ENCODE measurements at regions not wholly inside any gene's neighbourhood (a gene's known extent, or its start where the extent isn't known, plus 50 kb on each side); places are given as distances from the start of the nearest gene placed in this dataset.

DNA sequence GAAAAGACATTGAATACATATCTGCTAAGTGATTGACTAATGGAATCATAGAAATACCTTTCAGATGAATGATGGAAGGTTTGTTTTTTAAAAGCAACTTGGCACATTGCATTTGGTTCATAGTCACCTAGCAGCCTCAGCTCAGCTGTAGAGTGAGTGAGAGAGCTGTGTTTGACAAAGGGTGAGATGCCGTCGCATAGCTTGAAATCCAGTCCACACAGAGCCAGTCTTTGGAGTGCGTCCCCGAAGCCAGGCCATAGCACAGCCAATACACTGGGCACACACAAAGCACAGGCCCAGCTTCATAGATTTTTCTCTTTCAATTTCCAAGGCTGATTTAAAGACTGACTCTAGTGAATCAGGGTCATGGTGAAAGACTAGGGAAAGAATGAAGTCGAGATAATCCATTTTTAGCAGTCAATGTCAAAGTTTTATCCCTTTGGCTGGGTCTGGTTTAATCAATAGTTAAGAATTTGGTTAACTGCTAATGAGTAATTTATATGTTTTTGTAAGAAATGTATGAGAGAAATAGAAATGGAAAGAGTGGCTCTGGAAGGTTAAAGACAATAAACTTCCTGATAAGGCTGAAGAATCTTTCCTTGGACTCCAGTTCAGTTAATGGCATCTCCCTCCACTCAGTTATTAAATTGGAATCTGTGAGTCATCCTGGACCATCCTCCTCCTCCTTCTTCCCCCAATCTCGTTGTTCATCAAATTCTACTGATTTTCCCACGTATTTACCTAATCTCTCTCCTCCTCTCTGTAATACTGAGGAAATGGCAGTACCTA lies 101.2 kb upstream of the IRF2BP2 start:
- TF ChIP-seq, protein P1, sequence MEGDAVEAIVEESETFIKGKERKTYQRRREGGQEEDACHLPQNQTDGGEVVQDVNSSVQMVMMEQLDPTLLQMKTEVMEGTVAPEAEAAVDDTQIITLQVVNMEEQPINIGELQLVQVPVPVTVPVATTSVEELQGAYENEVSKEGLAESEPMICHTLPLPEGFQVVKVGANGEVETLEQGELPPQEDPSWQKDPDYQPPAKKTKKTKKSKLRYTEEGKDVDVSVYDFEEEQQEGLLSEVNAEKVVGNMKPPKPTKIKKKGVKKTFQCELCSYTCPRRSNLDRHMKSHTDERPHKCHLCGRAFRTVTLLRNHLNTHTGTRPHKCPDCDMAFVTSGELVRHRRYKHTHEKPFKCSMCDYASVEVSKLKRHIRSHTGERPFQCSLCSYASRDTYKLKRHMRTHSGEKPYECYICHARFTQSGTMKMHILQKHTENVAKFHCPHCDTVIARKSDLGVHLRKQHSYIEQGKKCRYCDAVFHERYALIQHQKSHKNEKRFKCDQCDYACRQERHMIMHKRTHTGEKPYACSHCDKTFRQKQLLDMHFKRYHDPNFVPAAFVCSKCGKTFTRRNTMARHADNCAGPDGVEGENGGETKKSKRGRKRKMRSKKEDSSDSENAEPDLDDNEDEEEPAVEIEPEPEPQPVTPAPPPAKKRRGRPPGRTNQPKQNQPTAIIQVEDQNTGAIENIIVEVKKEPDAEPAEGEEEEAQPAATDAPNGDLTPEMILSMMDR (IDR thresholded peaks at IDR 0.05) = no peak
- no peak for TF ChIP-seq POLR2A (IDR thresholded peaks at IDR 0.05)
